ENCODE measurements at regions not wholly inside any gene's neighbourhood (a gene's known extent, or its start where the extent isn't known, plus 50 kb on each side); places are given as distances from the start of the nearest gene placed in this dataset.
"Not testable (repeated sequence)": the region's sequence is repeated elsewhere in the genome, so short reads cannot be mapped to it uniquely, and the experiment has no call there.

DNA sequence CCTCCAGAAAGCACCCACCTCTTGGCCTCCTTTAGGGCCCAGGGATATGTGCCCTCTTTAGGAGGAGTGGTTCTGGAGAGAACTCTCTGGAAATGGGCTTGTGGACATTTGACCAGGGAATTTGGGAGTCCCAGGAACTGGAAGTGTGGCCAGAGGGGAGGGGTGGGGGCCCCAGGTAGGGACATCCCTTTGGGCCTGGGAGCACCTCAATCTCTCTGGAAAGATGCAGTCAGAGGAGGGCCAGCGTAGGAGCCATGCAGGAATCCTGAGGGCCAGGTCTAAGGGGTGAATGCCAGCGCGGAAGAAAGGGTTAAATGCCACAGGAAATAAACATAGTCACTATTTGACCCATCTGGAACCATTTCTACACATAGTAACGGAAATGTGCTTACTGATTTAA lies 50.3 kb upstream of the ITGA11 start:
- DNase-seq, result no peak

DNA sequence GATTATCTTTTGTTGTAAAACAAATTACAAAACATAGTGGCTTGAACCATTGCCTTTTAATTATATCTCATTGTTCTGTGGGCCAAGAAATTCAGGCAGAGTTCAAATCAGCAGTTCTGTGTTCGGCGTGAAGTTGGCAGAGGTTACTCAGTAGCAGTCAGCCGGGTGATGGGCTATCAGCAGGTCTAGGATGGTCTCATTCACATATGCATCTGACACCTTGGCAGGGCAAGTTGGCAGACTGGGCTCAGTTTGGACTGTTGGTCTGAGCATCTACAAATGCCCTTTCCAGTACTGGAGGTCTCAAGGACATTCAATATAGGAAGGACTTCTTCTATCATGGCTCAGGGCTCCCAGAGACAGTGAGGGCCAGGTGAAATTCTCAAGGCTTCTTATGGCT lies 51.2 kb upstream of the ITGA11 start:
- no peak for DNase-seq

DNA sequence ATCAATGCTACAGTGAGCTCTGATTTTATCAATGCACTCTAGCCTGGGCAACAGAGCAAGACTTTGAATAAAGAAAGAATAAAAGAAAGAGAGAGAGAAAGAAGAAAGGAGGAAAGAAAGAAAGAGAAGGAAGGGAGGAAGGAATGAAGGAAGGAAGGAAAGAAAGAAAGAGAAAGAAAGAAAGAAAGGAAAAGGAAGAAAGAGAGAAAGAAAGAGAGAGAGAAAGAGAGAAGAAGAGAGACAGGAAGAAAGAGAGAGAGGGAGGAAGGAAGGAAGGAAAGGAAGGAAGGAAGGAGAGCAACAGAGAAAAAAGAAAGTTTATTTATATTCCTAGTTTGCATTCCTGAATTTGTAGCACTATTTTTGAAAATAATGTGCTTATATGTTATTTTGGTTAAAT lies 52.3 kb upstream of the ITGA11 start:
- DNase-seq, result no peak

DNA sequence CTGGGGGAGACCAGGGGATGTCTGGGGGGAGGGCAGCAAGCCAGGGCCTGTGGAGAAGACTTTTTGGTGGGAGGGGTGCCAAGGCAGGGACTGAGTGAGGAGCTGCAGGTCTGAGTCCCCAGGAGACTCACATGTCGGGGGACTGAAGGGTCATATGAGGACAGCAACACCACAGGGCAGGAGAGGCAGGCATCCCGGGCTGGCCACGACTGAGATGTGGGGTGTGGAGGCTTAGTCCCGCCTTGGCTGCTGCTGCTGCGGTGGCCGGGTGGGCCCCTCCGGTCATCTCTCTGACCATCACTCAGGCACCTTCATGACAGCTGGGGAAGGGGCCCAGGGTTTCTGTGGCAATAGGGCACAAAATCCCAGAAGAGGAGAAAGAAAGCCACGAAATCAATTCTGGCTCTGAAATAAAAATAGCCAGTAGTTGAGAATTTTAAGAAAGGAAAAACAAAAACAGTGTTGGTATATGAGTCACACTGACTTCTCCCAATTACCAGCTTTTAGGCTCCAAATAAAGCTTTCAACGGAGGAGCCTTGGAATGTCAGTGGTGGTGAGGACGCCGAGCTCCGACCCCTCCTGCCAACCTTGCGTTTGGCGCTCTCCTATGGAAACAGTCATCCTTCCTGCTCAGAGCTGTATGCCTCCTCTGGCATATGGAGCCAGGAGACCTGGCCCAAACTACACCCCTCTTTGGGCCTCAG lies 52.9 kb upstream of the ITGA11 start:
- no peak for DNase-seq

DNA sequence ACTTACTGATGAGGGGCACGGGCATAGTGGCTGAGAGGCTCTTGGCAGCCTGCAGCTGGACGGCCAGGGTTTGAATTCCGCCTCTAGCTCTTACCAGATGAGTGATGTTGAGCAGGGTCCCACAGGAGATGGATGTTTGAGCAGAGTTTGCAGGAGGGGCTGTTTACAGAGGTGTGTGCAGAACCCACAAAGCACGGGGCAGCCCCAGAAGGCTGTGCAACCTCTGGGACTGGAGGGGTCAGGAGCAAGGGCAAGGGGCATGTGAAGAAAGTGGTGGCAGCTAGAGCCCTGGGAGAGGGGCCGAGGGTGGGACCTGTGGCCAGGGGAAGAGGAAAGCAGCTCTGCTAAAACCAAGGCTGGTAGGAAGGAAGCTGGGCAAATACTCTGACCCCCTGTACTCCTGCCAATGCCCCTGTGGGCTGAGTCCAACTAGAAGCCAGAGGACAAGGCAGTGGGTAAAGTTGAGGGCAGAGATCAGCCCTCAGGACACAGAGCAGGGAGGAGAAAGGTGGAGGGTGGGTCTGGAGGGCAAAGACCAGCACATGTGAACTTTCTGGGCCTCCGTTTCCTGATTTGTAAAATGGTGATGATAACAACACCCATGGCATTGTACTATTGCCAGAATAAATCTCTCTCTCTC lies 53.9 kb upstream of the ITGA11 start:
- no peak for DNase-seq

DNA sequence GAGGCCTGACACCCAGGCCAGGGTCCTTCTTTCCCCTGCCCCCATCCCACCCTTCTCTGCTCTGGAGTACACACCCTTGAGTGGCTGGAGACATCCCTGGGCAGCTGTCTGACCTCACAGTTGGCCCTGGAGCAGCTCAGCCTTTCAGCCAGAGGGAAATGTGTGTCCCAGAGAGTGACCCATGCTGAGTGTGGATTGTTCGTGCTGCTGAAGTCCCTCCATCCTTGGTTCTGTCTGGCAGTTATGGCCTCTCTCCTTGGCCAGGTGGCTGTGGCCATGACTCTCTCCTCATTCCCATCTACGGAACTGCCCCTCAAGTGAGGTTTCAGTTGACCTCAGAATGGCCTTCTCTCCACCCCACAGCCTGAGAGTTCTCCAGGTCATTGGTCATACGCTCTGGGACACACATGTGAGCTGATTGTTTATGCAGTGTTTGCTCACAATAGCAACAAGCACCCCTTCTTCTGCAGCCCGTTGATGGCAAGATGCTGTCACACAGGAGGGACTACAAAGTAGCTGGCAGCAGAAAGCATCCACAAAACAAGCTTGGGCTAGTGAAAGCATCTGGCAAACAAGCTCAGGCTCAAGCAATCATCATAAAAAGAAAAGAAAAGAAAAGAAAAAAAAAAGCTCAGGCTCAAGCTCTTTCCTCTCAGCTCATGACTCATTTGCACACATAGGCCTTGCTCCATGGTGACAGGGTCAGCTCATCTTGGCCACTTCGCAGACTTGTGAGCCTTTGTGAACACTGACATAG lies 55.3 kb upstream of the ITGA11 start:
- no peak for DNase-seq

DNA sequence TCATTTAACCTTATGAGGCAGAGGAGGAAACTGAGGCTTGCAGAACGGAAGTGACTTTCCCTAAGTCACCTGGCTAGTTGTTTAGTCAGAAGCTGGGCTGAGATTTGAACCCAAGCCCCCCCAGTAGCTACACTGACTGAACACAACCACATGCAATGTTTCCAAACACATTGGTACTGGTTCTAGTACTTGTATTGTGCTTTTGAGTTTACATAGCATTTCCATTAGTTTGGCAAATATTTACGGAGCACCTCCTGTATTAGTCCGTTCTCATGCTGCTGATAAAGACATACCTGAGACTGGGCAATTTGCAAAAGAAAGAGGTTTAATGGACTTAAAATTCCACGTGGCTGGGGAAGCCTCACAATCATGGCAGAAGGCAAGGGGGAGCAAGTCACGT lies 56.3 kb upstream of the ITGA11 start:
- no peak for DNase-seq

DNA sequence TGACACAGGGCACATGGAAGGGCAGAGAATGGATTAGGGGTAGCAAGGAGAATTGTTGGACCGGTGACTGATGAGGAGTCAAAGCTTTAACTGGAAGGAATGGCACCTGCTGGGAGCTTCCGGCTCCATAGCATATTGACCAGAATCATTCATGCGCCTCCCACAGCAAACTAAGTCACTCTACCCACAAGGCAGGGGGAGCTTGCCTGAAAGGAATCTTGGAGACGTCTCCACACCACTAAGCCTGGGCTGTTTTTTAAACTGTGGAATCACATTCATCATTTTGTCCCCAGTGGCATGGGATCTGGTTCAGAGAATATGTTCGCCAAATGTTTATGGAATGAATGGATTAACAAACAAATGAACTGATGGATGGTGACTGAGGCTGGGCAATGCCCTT lies 57.0 kb upstream of the ITGA11 start:
- no peak for DNase-seq

DNA sequence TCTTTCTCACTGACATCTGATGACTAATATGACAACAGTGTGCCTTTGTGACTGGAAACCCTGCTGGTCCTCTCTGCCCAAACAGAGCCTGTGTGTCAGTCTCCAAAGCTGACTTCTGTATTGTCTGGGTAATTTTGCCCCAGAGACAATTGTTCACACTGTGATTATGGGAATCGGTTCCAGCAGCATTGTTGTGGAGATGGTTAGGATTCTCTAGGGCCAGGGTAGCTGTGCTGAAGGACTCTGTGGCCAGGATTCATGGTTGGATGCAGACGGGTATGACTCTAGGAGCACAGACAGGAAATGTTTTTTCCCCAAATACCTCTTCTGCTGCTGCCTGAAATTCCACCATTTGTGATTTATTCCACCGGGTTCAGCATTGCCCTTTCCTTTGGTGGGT lies 57.5 kb upstream of the ITGA11 start:
- no peak for DNase-seq

DNA sequence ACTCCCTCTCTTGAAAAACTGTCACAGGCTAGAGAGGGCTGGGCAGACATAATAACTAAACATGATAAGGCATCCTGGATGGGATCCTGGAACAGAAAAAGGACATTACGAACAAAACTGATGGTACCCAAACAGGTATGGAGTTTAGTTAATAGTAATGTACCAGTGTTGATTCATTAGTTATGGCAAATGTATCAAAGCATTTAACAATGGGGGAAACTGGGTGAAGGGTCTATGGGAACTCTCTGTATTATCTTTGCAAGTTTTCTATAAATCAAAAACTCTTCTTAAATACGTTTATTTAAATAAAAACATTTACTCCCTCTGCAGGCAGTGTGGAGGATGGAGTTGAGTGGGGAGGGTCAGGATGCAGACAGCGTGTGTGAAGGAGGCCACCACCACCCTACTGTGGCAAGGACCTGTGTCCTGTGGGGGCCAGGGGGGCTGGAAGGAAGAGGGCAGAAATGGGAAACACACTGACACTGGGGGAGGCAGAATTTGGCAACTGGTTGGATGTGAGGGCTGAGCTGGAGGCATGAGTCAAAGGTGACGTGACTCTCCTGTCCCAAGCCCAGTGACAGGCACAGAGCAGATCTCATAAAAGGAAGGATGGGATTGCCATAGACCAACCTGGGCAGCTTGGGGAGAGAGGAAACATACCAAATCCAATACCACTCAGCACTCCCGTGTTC lies 59.6 kb upstream of the ITGA11 start:
- DNase-seq, result no peak

DNA sequence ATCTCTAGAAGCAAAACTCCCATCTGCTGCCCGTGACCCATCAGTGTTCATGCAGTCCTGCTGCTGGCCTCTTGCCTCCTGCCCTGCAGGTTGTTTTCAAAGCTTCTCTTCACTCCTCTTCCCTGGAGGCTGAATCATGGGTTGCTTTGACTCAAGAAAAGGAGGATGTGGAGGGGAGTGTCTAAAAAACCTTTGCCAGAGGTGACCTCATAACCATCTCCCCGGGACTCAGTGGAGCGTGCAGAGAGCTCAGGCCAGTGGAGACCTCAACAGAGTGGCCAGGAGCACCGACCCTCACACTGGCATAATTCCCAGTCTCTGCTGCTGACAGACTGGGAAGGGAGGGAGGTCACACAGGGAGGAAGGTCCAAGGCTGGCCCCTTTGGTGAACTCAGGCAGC lies 60.9 kb upstream of the ITGA11 start:
- no peak for DNase-seq

DNA sequence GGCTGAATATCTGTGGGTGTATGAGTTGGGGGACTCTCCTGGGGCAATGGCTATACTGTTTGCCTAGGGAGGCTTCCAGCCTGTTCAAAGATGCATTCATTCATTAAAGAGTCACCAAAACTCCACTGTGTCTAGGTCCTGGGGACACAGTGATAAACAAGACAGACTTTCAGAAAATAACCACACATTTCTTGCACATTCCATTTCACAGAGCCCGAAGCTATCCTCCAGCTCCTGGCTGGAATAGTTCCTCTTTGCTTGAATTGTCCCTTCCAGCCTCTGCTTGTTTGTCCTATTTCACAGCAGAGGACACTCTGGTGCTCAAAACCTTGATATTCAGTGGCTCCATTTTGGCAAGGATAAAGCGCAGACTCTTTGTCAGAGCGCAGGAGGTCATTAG lies 61.7 kb upstream of the ITGA11 start:
- DNase-seq, result no peak

DNA sequence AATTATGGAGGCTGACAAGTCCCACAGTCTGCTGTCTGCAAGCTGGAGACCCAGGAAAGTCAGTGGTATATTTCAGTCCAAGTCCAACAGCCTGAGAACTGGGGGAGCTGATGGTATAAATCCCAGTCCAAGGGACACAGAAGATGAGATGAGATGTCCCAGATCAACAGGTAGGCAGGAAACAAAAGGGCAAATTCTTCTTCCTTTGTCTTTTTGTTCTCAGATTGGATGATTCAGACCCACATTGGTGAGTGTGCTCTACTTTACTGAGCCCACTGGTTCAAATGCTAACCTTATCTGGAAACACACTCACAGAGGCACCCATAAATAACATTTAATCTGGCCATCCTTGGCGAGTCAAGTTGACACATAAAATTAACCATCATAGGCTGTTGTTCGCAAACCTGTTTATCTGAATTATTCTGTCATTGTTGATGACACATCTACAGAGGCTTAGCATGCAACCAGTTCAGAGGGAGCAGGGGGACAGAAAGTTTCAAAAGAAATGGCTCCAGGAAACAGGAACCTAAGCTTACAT lies 62.7 kb upstream of the ITGA11 start:
- no peak for DNase-seq

DNA sequence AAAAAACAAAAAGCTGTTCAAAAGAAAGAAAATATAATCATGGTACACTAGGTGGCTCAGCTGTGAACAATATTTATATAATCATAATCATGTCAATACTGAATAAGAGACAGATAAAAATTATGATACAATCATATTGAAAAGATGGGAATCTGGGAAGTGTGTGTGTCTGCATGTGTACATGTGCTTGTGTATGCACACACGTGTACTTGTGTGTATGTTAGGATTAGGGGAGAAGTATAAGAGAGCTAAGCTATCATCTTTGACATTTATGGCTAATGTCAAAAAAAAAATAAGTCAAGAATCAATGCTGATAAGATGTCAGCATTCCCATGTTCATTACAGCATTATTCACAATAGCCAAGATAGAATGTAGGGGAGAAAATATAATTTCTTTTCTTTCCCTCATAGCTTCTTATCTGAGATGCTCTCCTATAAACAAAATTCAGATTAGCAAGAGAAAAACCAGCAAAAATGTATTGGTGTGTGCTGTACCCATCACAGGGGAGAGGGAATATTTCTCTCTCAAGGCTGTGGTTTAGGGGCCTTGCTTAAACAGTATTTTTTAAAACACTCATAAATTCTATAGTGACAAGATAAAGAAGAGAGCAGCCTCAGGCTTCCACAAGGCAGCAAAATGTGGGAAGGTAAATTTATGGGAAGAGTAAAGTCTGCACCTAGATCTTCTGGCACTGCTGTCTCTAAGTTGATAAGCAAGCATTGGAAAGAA lies 63.4 kb upstream of the ITGA11 start:
- DNase-seq, result no peak

DNA sequence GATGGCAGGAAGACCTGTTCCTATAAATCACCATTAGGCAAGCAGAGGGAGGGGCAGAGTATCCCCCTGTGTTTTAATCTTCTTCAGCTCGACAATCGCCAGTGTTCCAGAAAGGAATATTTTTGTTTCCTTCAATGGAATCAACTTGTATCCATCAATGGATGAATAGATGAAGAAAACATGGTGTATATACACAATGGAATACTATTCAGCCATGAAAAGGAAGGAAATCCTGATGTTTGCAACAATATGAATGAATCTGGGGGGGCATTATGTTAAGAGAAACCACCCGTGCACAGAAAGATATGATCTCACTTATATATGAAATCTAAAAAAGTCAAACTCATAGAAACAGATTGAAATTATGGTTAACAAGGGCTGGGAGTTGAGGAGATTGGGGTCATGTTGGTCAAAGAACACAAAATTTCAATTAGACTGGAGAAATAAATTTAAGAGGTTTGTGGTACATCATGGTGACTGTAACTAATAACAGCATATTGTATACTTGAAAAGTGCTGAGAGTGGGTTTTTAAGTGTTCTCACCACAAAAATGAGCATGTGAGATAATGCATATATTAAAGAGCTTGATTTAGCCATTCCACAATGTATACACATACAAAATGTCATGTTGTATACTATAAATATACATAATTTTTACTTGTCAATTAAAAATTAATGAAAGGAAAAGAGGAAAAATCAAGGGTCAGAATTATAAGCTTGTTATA lies 64.2 kb upstream of the ITGA11 start:
- DNase-seq, result no peak

DNA sequence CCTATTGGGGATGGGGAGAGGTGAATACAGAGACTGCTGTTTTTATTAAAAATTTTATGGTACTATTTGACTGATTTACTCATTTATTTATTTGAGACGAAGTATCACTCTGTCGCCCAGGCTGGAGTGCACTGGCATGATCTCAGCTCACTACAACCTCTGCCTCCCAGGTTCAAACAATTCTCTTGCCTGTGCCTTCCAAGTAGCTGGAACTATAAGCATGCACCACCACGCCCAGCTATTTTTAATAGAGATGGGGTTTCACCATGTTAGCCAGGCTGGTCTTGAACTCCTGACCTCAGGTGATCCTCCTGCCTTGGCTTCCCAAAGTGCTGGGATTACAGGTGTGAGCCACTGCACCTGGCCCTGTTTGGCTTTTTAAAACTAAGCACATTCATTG lies 64.8 kb upstream of the ITGA11 start:
- not testable (repeated sequence) for DNase-seq

DNA sequence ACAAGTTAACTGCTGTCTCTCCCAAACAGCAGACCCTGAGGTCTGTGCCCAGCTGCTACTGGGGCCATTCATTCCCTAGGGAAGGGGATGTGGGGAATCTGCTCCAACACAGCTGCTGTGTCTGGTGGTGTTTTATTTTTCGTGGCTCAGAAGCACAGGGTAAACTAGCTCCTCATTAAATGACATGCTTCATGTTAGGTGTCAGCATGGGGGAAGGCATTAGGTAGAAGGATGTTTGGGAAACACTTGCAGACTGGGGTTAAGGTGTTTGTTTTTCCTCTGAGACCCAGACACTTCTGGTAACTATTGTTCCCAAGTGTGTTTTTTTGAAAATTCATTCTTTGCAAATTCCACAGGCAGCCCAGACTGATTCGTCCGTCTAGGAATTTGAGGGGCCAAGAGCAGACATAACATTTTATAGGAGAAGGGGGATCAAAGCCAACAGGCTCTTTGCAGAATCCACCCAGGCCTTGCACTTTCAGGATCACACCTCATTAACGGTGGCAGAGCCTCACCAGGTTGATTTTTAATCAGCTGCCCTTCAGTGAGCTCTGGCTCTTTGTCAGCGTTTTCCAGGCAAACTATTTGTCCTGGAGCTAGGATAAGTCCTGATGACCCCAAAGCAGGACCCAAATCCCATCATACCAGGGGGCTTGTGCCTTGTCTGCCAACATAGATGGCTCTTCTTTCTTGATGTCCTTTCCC lies 65.4 kb upstream of the ITGA11 start:
- peak; percentile 1 for DNase-seq

DNA sequence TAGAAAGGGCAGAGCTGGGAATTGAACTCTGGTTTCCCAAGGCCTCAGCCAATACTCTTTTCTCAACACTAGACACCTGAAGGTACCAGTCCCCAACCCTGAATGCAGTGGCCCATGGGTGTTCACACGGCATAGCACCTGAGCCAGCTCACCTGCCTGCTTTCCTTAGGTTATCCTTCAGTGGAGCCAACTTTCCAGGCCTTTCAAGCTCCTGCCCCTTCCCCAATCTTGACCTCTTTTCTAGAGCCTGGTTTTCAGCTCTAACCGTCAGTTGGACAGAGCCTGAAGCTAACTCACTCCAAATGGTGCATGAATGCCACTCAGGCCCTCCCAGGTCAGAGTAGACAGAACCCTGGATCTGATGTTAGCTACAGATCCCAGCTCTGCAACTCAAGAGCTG lies 66.1 kb upstream of the ITGA11 start:
- no peak for DNase-seq

DNA sequence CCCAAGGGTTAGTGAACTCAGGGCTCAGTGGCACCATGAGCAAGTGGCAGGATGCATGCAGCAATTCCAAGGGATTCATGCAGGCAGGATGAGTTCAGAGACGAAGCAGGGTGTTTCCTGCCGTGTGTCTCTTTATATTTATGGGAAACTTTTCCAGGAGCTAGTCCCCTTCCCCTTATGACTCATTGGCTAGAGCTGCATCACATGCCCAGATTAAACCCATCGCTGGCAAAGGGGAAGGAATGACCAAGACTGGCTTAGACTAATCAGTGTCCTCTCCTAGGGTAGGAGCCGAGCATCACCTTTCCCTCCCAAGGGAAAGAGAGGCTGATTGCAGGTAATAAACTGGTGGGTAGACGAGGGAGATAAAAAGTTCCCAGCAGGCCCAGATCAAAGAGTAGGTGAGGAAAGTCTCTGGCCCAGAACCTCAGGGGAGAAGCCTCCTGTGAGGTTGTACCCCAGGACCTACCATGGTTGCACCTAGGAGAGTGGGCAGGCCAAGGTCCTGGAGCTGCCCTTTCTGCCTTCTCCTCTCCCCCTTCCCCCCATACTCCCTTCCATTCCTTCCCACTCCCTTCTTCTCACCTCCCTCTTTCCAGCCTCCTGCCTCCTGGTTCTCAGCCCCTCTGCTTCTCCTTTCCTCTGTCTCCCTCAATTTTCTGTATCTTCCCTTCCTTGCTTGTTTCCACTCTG lies 67.8 kb upstream of the ITGA11 start:
- no peak for DNase-seq

DNA sequence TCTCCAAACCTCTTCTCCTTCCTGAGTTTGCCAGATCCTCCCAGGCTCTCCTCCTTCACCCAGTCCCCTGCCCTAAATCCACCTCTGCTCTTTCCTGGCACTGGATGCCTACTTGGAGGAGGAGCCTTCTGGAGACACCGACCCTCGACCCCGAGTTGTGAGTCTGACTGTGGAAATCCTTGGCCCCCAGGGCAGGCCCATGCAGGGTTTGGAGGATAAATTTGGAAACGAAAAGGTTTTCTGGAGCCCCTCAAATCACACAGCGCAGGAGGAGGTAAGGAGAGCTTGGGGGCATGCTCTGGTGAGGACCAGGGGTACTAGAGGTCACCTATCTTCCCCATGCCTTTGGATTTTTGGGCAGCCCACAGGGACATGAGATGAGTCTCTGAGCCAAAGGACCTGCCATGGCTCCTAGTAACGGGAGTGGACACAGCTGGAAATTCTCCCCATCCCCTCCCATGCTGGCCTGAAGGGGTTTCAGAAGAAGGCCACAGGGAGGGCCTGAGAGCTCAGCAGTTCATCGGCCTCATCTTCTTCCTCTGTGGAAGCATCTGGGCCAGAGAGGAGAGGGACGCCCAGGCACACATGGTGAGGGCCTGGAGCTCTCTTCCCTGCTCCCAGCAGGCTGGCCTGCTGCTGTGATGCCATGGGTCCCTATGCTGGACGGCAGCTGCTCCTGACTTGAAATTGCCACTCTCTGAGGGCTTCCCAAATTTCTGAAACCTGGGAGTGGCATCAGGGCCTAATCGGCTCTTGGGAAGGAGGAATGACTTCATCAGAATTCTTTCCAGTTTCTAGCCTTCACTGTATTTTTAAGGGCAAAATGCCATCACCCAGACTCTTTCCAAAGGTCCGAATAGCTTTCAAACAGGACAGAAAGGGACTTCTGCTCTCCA lies 68.6 kb upstream of the ITGA11 start:
- DNase-seq, result no peak
